ENCODE measurements at regions not wholly inside any gene's neighbourhood (a gene's known extent, or its start where the extent isn't known, plus 50 kb on each side); places are given as distances from the start of the nearest gene placed in this dataset.
A peak's percentile ranks its signal among the peaks of the same experiment; 100 is the strongest.

DNA sequence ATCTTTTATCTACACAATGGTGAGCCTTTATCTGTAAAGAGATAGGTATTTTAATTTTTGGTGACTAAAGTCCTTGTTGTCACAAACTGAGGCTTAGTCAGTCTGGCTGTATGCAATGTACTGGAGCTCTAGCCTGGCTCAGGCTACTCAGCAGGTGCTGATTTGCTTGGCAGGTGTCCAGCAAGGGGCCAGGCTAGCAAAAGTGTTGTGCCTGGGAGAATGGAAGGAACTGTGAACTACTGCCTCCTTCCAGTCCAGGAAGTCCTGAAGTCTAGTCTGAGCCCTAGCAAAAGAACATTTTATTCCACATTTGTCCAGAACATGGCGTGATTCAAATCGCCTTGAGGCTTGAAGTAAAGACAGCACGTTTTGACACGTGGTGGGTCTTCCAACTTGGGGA is 260.5 kb downstream of the CCDC85A start:
- DNase-seq (ENCODE audit: low read depth in 4 of 4, low spot score in 3 of 4), result peak in 3 of 4 donors; percentile 29 to 45 (median 43)

DNA sequence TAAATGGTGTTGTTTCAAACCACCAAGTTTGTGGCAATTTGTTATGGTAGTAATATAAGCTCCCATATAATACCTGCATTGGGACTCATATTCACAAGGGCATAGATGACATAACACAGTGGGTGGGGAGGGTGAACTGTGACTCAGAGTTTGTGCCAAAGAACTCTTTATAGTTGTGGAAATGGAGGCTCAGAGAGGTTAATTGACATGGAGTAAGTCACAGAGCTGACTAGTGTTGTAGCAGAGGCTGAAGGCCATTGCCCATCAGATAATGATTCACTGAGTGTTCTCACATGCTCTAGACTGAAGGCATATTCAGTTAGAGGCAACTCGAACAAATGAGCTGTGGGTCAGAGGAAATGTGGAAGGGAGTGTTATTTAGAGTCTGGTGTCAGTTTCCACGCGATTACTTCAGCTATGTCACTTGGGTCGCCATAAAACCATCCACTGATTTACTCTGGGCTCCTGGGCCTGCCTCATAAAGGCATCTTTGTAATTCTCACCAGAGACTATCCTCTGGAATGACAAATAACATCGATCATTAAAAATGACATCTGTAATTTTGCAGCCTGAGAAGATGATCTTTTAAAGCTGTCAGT is 264.7 kb downstream of the CCDC85A start:
- DNase-seq (ENCODE audit: low read depth in 4 of 4, low spot score in 3 of 4), result peak in 3 of 4 donors; percentile 22 to 52 (median 33)

DNA sequence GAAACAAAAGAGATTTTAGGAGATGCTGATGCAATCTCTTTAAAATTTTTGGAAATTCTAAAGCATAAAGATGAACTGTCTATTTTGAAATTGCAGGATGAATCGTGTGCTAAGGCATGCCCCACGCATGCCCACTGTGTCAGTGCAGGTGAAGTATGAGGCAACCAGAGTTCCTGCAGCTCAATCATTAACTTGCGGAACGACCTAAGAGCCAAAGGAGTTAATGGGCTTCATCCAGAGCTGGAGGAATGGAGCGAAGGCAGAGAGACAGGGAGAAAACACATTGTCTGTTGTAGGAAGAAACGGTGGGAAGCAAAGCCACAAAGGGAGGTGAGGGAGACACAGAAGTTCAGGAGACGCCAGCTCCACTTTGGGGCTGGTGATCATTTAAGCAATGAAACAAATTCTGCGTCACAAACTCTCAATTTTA is 265.2 kb downstream of the CCDC85A start:
- DNase-seq (ENCODE audit: low read depth in 4 of 4, low spot score in 3 of 4), result peak; percentile 63 to 83 (median 80)

DNA sequence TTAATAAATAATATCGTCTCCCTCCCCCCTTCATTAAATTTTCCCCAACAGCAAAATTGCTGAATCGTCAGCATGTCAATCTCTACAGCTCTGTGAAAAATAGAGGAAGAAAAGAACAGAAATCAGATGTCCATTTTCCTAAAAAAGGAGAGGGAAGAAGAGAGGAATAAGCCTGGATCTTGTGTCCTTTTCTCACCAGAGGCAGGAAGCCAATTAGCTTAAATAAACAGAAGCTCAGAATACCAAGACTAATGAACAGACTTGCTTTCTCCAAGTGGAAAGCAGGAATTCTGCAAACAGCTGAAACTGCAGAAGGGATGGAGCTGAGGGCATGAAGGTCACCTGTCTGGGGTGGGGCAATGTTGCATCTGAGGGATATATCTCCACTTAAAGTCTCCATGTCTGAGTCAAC is 265.7 kb downstream of the CCDC85A start:
- DNase-seq (ENCODE audit: low read depth in 4 of 4, low spot score in 3 of 4), result peak in 3 of 4 donors; percentile 25 to 40 (median 35)

DNA sequence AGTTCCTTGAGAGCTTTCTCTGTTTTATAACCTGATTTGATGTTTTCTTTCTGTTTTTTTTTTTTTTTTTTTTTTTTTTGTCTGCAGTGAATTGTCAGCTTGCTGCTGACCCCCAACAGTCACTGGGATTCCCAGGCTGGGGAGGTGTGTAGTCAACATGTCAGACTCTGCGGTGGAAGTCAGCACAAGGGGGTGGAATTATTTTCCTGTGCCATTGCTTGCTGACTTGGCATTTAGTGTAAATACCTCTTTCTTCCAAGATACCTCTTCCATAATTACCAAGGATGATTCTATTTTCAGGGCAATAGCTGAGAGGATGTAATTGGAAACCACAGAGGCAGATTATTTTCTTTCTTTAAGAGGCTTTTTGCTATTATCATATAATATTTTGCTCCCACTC is 266.3 kb downstream of the CCDC85A start:
- DNase-seq (ENCODE audit: low read depth in 4 of 4, low spot score in 3 of 4), result no peak

DNA sequence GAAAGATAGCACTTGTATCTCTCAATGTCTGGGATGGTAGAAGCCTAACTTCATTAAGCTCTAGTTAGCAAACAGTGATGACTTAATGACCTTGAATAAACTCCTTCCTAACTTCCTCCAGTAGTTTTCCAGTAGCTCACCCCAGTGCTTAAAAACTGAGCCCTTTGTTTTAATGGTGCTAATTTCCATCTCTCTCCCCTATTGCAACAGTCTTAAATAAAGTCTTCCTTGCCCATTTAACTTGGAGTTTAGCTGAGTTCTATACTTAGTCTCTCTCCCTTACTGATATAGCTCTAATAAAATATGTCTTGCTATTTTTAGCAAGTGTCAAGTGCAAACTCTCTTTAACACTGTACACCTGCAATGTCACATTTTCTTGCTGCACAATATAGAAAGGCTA is 267.0 kb downstream of the CCDC85A start:
- DNase-seq (ENCODE audit: low read depth in 4 of 4, low spot score in 3 of 4), result no peak

DNA sequence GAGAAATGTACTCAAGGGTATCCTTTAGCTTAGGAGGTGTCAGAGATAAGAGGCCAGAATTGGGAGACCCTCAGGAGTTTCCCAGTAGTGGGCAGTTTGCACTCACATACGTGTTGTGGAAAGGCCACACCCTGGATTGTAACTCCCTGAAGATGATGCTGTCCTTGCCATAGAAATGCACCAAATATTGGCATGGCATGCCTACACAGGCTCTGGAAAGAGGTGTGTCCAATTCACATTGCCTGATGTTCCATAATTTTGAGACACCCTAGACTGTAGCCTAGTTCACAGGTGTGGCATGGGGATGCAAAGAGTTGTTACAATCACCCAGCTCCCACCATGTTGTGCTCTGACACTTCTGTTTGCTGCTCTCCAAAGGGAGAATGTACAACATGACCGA is 271.9 kb downstream of the CCDC85A start:
- DNase-seq (ENCODE audit: low read depth in 4 of 4, low spot score in 3 of 4), result no peak

DNA sequence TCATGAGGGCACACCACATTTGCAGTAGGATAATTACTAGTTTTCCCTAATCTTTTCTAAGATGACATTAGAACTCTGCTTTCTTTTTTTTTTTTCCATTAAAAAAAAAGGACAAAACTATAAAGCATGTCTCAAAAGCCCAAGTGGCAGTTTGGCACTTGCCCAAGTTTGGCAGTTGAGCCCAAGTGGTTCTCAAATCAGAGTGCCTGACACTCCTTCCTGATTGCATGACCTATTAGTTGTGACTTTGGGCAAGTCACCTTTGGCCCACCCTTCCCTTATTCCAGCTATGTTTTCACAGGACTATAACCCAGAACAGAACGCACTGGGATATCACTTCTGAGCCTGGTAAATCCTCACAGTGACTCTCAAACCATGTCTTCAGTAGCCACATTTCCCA is 273.0 kb downstream of the CCDC85A start:
- DNase-seq (ENCODE audit: low read depth in 4 of 4, low spot score in 3 of 4), result no peak

DNA sequence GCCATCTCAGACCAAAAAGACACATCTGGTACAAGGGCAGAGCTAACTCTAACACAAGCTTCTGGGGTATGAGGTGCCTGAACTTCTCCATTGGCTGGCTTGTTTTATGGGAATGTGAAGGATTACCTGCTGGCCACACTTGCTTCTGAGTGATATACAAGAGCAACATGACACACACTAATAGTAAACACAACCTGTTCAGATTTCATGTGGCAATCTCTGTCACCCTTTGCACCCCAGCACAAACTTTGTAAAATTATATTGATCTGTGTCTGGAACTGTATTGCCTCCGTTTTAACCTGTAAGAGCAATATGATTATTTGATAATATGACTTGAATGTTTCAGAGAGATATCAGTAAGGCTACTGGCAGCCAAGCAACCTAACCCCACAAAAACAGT is 276.7 kb downstream of the CCDC85A start:
- no peak for DNase-seq (ENCODE audit: low read depth in 4 of 4, low spot score in 3 of 4)

DNA sequence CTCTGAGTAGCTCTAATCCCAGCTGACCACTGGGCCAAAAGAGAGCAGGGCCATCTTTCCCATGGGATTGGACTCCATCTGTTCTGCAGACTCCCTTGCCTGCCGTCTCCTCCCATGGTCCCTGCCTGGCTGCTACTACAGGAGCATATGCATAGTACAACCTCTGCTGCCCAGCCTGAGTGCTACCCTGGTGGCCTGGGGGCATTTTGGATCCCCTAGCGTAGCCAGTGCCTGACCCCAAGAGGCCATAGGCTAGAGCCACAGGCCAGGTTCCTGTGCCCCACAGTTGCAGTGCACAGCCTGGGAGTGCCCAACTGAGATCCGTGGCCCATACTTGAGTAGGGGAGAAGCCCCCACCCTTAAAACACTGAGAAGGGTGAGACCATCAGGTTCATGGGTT is 280.3 kb downstream of the CCDC85A start:
- DNase-seq (ENCODE audit: low read depth in 4 of 4, low spot score in 3 of 4), result no peak

DNA sequence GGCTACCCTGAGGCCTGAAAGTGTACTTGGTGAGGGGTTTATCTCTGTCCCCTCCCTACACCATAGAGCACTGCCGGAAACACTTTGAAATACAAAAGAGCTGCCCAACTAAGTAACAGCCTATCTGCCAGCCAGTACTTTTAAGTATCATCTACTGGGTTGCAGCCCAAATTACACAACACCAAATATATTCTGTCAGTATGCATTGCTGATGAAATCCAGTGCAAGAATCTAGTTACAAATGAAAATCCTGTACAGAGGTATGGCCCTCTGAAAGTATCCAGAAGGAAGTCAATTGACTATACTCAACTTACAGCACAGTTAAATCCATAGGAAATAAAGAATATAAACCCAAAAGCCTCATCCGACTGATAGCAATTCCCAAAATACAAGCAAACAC is 280.8 kb downstream of the CCDC85A start:
- no peak for DNase-seq (ENCODE audit: low read depth in 4 of 4, low spot score in 3 of 4)

DNA sequence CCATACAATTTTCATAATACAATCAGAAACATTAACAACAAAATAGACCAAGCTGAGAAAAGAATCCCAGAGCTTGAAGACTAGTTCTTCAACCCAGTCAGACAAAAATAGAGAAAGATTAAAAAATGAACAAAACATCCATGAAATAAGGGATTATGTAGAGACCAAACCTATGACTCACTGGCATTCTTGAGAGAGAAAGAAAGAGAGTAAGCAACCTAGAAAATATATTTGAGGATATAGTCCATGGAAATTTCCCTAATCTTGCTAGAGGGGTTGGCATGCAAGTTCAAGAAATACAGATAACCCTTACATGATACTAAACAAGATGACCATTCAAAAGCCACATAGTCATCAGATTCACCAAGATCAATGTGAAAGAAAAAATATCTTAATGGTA is 281.7 kb downstream of the CCDC85A start:
- DNase-seq (ENCODE audit: low read depth in 4 of 4, low spot score in 3 of 4), result no peak

DNA sequence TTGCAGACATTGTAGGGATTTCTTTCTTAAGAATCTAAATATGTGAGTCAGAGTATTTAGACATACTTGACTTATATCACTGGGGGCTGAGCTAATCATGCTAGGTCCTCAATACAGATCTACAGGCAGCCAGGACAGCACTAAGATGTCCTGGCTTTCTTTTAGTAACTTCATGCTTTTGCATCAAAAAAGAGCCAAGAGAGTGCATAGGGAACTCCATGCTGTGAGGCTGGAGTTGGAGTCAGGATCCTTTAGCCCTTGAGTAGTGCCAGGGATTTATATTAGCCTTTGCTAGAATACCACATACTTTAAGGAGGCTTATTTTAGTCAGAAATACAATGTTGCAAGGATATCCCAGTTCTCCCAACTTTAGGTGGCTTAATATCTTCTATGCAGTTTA is 289.7 kb downstream of the CCDC85A start:
- no peak for DNase-seq (ENCODE audit: low read depth in 4 of 4, low spot score in 3 of 4)

DNA sequence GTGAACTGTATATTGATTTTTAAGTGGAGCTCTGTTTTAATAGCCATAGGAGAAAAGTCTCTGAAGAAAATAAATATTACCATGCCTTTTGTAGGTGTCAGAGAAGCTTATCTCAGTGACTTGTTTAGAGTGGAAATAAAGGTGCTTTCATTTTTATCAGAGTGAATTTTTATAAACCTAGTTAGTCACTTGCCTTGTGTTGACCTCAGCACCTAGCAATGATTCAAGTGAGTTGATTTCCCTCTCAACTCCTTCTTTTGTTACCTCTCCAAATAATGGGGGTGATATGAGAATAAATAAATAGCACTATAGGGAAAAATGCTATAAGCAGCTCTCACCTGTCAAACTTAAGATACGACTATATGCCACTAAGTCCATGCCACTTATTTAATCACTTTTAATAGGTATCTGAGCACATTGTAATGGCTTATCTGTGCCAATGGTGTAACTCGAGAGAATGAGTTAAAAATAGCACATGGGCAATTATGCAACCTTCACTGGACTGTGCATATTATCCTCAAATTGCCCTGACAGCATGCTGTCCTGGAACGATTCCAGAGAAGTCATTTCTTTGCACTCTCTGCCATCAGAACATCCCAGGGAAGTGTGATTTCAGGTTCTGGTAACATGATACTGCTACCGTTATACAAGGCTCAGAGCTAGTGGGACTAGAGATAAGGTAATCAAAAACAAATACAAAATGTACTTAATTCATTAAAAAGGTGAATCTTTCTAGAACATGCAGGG is 290.8 kb downstream of the CCDC85A start:
- peak in 1 of 4 donors; percentile 8 for DNase-seq (ENCODE audit: low read depth in 4 of 4, low spot score in 3 of 4)

DNA sequence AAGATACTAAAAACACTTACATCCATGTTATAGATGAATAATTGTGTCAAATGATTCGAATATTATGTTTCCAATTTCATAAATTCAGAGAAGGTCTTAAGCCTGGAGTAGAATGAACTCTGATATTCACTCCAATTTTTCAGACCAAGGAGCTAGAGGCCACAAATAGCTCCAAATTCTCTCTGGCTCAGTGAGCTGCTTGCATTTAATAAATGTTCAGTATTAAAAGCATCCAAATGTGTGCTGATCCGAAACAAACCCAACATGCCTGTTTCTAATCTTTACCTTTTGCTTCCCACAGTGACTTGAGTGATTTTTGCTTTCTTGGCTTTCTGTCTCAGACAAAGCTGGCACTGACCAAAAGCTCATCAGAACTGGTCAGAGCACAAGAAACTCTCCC is 291.4 kb downstream of the CCDC85A start:
- peak in 1 of 4 donors; percentile 3 for DNase-seq (ENCODE audit: low read depth in 4 of 4, low spot score in 3 of 4)

DNA sequence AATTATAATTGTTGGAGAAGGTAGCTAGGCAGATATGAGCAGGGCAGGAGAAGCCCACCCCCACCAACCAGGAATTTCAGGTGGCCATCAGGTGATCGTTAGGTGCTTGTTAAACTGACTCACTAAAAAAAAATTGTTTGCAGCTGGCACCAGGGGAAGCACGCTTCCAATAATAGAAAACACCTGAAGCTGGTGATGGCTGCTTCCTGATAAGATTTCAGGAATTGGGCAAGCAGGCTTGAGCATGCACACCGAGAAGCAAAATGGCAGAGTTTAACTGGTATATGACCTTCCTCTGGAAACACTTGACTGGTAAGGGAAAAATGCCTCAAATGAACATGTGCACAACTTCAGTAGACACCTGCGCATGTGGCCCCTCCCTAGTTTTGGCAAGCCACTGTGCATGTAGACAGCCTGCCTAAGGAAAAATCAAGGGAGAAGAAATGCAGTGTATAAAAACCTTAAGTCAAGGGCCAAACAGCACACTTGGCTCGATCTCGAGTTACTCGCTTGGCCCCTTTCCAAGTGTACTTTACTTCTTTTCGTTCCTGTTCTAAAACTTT is 292.8 kb downstream of the CCDC85A start:
- DNase-seq (ENCODE audit: low read depth in 4 of 4, low spot score in 3 of 4), result no peak

DNA sequence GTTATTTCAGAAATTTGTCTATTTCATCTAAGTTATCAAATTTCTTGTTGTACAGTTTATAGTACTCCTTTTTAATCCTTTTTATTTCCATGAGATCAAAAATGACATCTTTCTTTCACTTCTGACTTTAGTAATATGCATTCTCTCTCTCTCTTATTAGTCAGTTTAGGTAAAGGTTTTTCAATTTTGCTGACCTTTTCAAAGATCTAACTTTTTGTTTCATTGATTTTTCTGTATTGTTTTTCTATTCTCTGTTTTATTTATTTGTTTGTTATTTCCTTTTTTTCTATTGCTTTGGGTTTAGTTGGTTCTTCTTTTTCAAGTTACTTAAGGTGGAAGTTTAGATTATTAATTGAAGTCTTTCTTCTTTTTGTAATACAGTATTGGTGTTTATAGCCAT is 294.2 kb downstream of the CCDC85A start:
- DNase-seq (ENCODE audit: low read depth in 4 of 4, low spot score in 3 of 4), result no peak

DNA sequence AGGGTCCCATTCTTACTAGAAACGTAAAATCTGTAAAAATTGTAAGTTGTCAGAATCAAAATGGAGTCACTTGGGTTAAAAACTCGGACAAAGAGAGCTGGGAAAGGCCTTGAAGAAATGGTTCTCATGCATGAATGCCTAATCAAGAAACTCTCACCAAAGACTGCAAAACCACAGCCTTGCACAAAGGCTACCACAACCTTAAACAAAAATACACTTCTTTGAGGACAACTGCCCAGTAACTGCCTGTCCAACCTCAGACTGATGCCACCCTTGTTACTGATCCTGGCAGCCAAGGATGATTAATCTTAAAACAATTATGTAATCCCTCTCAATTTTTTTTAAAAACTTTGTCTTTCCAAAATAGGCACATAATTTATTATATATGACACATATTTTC is 299.3 kb downstream of the CCDC85A start:
- no peak for DNase-seq (ENCODE audit: low read depth in 4 of 4, low spot score in 3 of 4)

DNA sequence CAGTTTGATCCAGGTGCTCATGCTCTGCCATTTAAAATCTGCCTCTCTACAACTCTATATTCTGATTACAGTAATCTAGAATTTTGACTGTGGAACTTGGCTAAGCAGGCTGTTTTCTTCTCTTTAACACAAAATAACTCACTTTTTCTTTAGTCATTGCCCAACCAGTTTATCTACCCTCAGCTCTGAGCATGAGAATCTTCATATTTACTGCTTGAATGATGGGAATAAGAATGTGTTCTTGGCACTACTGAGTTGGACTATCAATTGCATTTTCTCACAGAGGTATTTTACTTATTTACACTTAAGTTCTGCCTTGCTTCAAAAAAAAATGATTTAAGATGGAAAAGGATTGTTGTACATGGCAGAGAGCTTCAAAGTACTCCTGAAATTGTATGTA is 301.1 kb downstream of the CCDC85A start:
- DNase-seq (ENCODE audit: low read depth in 4 of 4, low spot score in 3 of 4), result no peak

DNA sequence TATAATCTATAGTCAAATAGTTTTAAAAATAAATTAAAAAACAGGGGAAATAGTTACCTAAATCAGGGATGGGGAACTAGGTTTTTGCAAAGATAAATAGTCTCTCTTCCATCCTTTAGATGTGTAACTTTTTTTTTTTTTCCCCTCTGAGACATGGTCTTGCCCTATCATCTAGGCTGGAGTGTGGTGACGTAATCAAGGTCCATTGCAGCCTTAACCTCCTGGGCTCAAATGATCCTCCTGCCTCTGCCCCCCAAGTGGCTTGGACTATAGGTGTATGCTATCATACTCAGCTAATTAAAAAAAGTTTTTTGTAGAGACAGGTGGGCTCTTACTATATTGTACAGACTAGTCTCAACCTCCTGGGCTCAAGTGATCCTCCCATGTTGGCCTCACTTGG is 316.5 kb downstream of the CCDC85A start:
- no peak for DNase-seq (ENCODE audit: low read depth in 4 of 4, low spot score in 3 of 4)

DNA sequence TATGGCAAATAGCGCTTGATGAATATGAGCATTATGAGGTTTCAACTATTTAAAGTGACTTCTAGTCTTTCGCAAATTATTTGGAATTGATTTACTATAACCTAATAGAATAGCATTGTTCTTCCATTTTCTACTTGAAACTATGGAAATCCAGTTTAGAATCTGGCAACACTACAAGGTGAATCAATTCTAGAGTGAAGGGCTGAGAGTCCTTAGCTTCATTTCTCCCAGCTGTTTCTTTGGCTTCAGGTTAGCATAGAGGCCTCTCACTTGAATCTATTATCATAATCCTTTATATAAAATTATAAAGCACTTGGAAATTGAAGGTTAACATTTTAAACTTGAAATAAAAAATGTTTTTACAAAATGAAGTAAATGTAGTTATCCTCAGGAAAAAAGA is 318.8 kb downstream of the CCDC85A start:
- DNase-seq (ENCODE audit: low read depth in 4 of 4, low spot score in 3 of 4), result no peak

DNA sequence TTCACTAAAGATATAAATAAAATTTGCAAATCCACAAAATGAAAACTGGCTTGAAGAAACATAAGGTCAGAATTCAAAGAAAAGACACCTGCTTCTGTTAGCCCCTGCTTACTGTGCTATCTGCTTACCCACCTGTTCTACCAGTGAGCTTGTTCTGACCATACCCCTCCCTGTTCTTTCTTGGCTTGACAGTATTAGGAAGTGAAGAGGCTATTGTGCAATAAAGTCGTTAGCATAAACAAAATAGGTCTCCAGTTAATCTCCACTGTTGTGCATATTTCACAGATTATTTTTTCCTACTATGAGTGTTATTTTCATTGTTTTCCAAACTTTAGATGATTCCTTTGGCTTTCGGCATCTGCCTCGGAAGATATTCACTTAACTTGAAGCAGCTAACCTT is 322.1 kb downstream of the CCDC85A start:
- no peak for DNase-seq (ENCODE audit: low read depth in 4 of 4, low spot score in 3 of 4)
